HG03097 (cell line): ENCODE measurements at regions not wholly inside any gene's neighbourhood (a gene's known extent, or its start where the extent isn't known, plus 50 kb on each side); places are given as distances from the start of the nearest gene placed in this dataset.

Experiments
- ATAC-seq: cut with Tn5 transposase; IDR thresholded peaks from one replicate; pipeline ENCODE4 v1.9.1; 2021; ENCODE audit not compliant: unreplicated experiment, low FRiP score

- no peak for ATAC-seq
Observed at GRCh38 chr5:58043032-58043945, 416.6 kb downstream of the PLK2 start.

- ATAC-seq, result no peak
Observed at GRCh38 chr5:58041884-58042283, 418.0 kb downstream of the PLK2 start.

GRCh38 chr5:58040846-58041245 lies 419.0 kb downstream of the PLK2 start:
- ATAC-seq, result no peak

- ATAC-seq, result no peak
Observed at GRCh38 chr5:58040044-58040443, 419.8 kb downstream of the PLK2 start.

DNA sequence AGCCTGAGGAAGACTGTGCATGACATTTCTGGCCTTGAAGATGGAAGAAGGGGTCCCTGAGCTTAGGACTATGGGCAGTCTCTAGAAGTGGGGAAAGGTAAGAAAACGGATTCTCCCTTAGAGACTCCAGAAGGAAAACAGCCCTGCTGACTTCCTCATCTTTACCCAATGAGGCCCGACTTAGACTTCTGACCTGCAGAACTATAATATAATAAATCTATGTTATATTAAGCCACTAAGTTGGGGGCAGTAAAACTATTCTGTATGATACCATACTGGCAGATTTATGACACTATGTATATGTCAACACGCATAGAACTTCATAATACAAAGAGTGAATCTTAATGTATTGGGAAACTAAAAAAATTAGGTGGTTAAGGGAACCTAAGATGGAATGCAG lies 422.0 kb downstream of the PLK2 start:
- no peak for ATAC-seq

GRCh38 chr5:58025809-58026208 lies 434.1 kb downstream of the PLK2 start:
- ATAC-seq, result no peak

- no peak for ATAC-seq
Observed at GRCh38 chr5:58024151-58024550, 435.7 kb downstream of the PLK2 start.

DNA sequence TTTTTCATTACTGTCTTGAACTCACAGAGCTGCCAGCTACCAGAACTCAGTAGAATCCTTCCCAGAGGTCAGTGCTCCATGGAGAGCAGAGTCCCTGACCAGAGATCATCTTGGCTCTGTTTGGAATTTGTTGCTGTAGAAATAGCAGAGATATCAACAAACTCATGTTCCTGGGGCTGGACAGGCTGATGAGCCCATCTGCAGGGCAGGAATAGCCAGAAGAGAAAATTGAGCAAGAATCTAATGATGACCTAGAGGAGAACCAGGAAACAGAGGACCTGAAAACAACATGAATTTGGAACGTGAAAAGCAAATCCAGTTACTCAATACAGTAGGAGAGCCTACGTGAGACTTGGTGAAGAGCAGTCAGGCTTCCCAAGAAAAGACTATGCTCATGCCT lies 437.8 kb downstream of the PLK2 start:
- no peak for ATAC-seq

DNA sequence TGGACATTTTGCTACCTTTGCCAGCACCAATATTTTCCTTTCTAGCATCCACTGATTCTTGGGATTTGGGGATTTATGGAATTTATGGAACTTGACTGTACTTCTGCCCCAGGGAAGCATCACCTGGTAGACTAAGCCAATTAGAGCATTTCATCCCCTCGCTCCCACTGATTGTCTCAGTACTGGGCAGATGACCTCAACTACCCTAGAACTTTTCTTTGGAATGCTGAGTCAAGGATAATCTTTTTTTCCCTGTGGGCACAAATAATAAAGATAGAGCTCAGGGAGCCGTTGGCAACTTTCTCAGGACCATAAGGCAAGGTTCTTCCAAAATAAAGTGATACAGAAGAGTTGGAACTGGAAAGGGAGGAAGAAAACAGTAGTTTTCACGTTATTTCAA lies 438.4 kb downstream of the PLK2 start:
- no peak for ATAC-seq

- ATAC-seq, result no peak
Observed at GRCh38 chr5:58019614-58020013, 440.3 kb downstream of the PLK2 start.

DNA sequence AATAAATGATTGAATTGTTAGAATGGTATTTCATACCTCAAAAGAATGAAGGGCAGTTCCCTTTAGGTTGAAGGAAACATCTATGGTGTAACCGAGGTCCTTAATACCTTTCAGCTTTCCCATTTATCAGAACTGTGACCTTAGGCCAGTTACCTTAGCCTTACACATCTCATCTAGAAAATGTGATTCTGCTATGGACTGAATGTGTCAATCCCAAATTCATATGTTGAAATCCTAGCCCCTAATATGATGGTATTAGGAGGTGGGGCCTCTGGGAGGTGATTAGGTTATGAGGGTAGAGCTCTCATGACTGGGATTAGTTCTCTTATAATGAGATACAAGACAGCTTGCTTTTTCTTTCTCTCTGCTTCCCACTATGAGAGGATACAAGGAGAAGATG lies 441.9 kb downstream of the PLK2 start:
- no peak for ATAC-seq

- no peak for ATAC-seq
Observed at GRCh38 chr5:58016877-58017276, 443.0 kb downstream of the PLK2 start.

GRCh38 chr5:58016358-58016757 lies 443.5 kb downstream of the PLK2 start:
- no peak for ATAC-seq

- ATAC-seq, result no peak
Observed at GRCh38 chr5:58015175-58015574, 444.7 kb downstream of the PLK2 start.

DNA sequence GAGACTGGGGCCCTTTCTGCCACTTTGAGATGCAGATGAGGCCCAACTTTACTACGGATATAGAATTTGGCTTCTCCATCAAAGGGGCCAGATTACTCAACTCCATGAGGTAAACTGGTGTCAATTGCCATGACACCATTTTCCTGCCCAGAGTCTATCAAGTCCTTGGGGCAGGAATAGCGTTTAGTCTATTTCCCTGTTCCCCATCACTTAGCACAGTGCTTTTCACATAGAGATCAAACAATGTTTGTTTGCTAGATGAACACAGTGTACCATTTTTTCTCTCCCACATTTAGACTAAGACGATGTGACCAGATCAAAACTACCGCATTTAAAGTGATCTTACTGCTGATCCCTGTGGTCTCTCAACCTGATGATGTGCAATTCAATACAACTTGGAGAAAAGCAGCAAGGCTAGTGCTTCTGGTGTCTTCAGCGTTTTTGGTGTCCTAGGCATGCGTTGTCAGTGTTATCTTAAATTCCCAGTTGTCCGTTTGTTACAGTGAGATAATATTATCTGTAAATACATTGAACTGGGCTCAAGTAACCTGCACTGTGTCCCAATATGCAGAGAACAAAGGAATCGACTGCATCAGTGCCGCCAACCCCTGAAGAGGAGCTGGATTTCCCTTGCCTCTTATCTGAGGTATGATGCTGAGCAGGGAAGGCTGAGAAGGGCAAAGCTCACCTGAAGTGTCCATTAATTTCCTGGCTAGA lies 446.2 kb downstream of the PLK2 start:
- ATAC-seq, result no peak

DNA sequence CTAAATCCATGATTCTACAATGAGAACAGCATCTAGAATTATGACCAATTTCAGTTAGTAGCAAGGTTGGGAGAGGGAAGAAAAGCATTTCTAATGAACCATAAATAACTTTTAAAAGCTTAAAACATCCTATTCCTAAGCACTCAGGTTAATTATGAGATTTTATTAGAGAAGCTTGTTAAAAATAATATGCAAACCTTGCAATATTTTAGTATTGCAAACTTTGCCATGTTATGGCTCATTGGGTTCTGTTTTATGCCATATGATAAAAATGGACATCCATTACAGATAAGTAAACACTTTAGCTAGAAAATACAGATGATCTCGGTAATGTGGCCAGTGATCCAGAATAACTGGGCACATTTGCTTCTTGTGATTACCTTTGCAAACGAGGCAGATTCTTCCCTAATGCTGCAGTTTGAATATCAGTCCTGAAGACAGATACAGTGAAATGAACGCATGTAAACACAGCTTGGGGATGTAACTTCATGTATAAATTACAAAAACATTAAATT lies 447.0 kb downstream of the PLK2 start:
- no peak for ATAC-seq

DNA sequence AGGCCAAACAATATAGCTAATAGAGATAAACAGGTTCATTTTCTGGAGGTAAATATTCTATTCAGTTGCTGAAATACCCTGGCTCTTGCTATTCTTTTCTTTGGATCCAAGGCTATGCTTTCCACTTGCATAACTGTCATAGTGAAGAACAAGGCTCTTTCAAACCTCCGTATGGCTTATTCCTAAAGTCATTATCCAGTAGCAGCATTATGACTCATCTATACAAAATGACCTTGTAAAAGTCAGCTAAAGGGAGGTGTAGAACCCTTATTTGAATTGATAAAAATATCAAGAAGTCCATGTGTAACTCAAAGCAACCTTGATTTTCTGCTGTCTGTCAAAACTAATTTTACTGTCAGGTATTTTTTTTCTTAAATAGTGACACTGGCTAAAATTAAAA lies 447.8 kb downstream of the PLK2 start:
- no peak for ATAC-seq

DNA sequence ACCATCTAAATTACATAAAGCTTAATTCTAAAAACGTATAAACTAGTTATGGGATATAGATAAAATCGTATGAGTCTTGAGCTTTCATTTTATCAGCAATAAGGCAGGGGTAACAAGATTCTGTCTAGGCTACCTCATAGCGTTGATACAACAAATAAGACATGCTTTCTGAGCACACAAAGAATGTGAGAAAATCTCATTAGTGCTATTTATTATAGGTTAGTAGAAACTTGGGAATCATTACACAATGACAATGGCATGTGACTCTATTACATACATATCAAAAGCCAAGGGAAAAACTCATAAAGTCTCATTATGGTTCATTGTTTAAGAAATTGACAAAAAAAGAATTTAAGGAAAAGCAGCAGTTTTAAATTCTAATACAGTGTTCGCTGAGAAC lies 448.6 kb downstream of the PLK2 start:
- no peak for ATAC-seq

DNA sequence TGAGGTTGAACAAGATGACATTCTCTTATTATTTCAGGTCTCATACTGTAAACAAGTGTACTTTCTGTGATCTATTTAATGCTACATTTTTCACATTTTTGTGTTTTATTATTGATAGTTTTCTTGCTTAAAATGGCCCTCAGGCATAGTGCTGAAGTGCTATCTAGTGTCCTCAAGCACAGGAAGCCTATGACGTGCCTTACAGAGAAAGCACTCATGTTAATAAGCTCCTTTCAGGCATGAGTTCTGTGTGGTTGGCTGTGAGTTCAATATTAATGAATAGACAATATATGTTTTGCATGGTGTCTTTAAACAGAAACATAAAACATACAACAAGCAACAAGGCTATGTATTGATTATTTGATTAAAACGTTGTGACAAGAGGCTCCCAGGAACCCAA lies 450.1 kb downstream of the PLK2 start:
- no peak for ATAC-seq

DNA sequence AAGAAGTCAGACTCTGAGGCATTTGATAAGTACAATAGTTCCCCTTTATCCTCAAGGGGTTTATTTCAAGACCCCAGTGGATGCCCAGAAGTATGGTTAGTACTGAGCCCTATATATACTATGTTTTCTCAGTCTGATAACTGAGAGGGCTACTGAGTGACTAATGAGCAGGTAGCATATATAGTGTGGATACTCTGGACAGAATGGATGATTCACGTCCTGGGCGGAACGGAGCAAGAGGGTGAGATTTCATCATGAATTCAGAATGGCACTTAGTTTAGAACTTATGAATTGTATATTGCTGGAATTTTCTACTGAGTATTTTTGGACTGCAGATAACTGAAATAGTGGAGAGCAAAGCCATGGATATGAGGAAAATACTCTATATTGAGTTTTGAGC lies 457.6 kb downstream of the PLK2 start:
- ATAC-seq, result no peak

- no peak for ATAC-seq
Observed at GRCh38 chr5:57993866-57994265, 466.0 kb downstream of the PLK2 start.

DNA sequence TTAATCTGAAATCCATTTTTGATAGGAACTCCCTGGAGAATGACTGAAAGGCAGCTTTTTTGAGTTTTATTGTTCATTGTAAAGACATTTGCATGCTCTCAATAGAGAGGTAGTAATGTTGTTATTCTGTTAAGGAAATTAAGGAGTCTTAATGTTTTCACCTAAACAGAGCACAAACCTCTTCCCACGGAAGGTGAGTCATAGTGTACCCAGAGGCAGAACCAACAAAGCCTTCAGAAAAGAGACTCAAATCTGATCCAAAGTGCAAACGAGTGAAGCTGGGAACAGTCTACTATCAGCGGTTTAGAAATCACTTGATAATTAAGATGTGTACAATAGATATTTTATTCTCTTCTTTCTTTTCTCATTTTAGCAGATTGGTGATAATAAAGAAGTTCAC lies 470.5 kb downstream of the PLK2 start:
- no peak for ATAC-seq
